OCI-LY3 (cell line): ENCODE measurements at regions not wholly inside any gene's neighbourhood (a gene's known extent, or its start where the extent isn't known, plus 50 kb on each side); places are given as distances from the start of the nearest gene placed in this dataset.

ENCODE experiments used
- CTCF ChIP-seq: fragments of 200-600, 300-600 bp; sonication (generic); IDR thresholded peaks from 2 replicates; pipeline ENCODE4 v1.5.1; 2014; ENCODE audit warnings: antibody characterized with exemption, low read length, low read depth
- EZH2phosphoT487 ChIP-seq: fragments of 200-600 bp; shearing (Covaris generic); IDR thresholded peaks from 2 replicates; pipeline ENCODE4 v1.6.1; 2018; ENCODE audit warnings: antibody characterized with exemption, mixed run types, low read depth

GRCh38 chr3:17949101-17949500, 206.7 kb upstream of the TBC1D5 start:
- TF ChIP-seq CTCF (no peak), EZH2phosphoT487 (no peak)
